Endothelial cell of umbilical vein (primary cell): ENCODE measurements at regions not wholly inside any gene's neighbourhood (a gene's known extent, or its start where the extent isn't known, plus 50 kb on each side); places are given as distances from the start of the nearest gene placed in this dataset.

Experiments used
- BruUV-seq: library from RNA; stranded (reverse); fragments of 400-500 nt; replicated peaks from 2 replicates; lab custom pipeline; 2021; lab: Mats Ljungman, UMichigan
- CTCF ChIA-PET: fragments of 300-600, 350-600 bp; sonication (Branson Sonifier 250); formaldehyde crosslinking; loops from one replicate; lab custom pipeline; 2021; ENCODE audit warnings: antibody characterized with exemption, inconsistent platforms; lab: Charles Lee
- POLR2A ChIA-PET: fragments of 300-600, 350-600 bp; sonication (Branson Sonifier 250); formaldehyde crosslinking; loops from one replicate; lab custom pipeline; 2021; ENCODE audit warnings: antibody characterized with exemption, inconsistent platforms; lab: Charles Lee
- DNase-seq: peaks from one replicate; pipeline ENCODE4 v3.0.0-alpha.2; 2011; ENCODE audit warnings: low read depth, low spot score
- FAIRE-seq: peaks from 2 replicates; lab custom pipeline; 2011; peaks lifted over from hg19 to GRCh38; lab: Jason Lieb, UNC
- H2AFZ ChIP-seq: 2 replicates; pipeline ENCODE4 v1.6.0; 2012; ENCODE audit warnings: low read depth, low read length, control low read depth, inconsistent platforms
- H3K27ac ChIP-seq: 2 replicates; pipeline ENCODE4 v1.5.1; 2011; ENCODE audit warnings: low read depth, mild to moderate bottlenecking, control low read depth, low read length, moderate library complexity; ENCODE audit not compliant: insufficient read depth
- H3K27me3 ChIP-seq, 2 experiments: 2 replicates each; pipeline versions ENCODE4 v1.6.0 to v1.6.1; 2011; ENCODE audit warnings: low read length in 2 of 2, mixed read lengths in 1 of 2; ENCODE audit not compliant: control insufficient read depth in 2 of 2, insufficient read depth in 2 of 2
- H3K36me3 ChIP-seq, 2 experiments: 2 replicates in 1 of 2; 3 replicates in 1 of 2; pipeline ENCODE4 v1.5.1; 2011; ENCODE audit warnings: low read length in 2 of 2, mild to moderate bottlenecking in 1 of 2, moderate library complexity in 1 of 2; ENCODE audit not compliant: control insufficient read depth in 2 of 2, insufficient read depth in 2 of 2; ENCODE audit errors: extremely low read depth in 1 of 2
- H3K4me1 ChIP-seq: 3 replicates; pipeline ENCODE4 v1.5.1; 2011; ENCODE audit warnings: mild to moderate bottlenecking, low read length; ENCODE audit not compliant: control insufficient read depth, insufficient read depth; ENCODE audit errors: extremely low read depth
- H3K4me2 ChIP-seq: 2 replicates; pipeline ENCODE4 v1.6.1; 2011; ENCODE audit warnings: low read length, control low read depth, mixed read lengths; ENCODE audit not compliant: insufficient read depth
- H3K4me3 ChIP-seq, 3 experiments: fragments of 200-600 bp in 1 of 3; sonication (generic), shearing (Covaris generic) in 1 of 3; replicated peaks in 1 of 3; 2 replicates each; pipeline ENCODE4 v1.5.1; 2011 to 2016; ENCODE audit warnings: control low read depth in 3 of 3, low read length in 3 of 3, mild to moderate bottlenecking in 2 of 3, inconsistent platforms in 1 of 3, low read depth in 1 of 3, moderate library complexity in 1 of 3; ENCODE audit not compliant: insufficient read depth in 1 of 3
- H3K79me2 ChIP-seq: 2 replicates; pipeline ENCODE4 v1.6.0; 2012; ENCODE audit warnings: low read length, inconsistent platforms; ENCODE audit not compliant: control insufficient read depth, insufficient read depth
- H3K9ac ChIP-seq: replicated peaks from 2 replicates; pipeline ENCODE3; 2011; ENCODE audit warnings: low read length, control low read depth; ENCODE audit not compliant: insufficient read depth; ENCODE audit errors: extremely low read depth
- H3K9me1 ChIP-seq: replicated peaks from 3 replicates; pipeline ENCODE4 v1.6.0; 2011; ENCODE audit warnings: mild to moderate bottlenecking, low read length; ENCODE audit not compliant: control insufficient read depth, insufficient read depth; ENCODE audit errors: extremely low read depth
- H3K9me3 ChIP-seq: replicated peaks from 2 replicates; pipeline ENCODE4 v1.5.1; 2012; ENCODE audit warnings: low read length, inconsistent platforms; ENCODE audit not compliant: control insufficient read depth, insufficient read depth
- H4K20me1 ChIP-seq: replicated peaks from 2 replicates; pipeline ENCODE3; 2011; ENCODE audit warnings: mild to moderate bottlenecking, low read length; ENCODE audit not compliant: control insufficient read depth, insufficient read depth; ENCODE audit errors: extremely low read depth
- EZH2 ChIP-seq: IDR thresholded peaks from 2 replicates; pipeline ENCODE4 v1.6.1; 2012; ENCODE audit warnings: borderline replicate concordance, low read depth, mild to moderate bottlenecking, moderate library complexity, low read length, inconsistent platforms; ENCODE audit not compliant: severe bottlenecking
- FOS ChIP-seq: IDR thresholded peaks from 2 replicates; pipeline ENCODE4 v1.6.1; 2011; ENCODE audit warnings: mild to moderate bottlenecking, low read length, moderate library complexity, borderline replicate concordance; ENCODE audit not compliant: insufficient read depth
- GATA2 ChIP-seq: IDR thresholded peaks from 2 replicates; pipeline ENCODE4 v1.7.0; 2011; ENCODE audit warnings: low read depth, mild to moderate bottlenecking, moderate library complexity, mixed read lengths, low read length; ENCODE audit not compliant: insufficient read length, insufficient read depth
- JUN ChIP-seq: IDR thresholded peaks from 2 replicates; pipeline ENCODE4 v1.6.1; 2011; ENCODE audit warnings: borderline replicate concordance, low read depth; ENCODE audit not compliant: insufficient read length, insufficient read depth
- MYC ChIP-seq: IDR thresholded peaks from one replicate; pipeline ENCODE4 v1.6.1; 2011; ENCODE audit warnings: mild to moderate bottlenecking, low read depth, low read length
- POLR2A ChIP-seq: IDR thresholded peaks from 2 replicates; pipeline ENCODE4 v1.6.1; 2012; ENCODE audit warnings: low read depth, mild to moderate bottlenecking, control low read depth, low read length
- POLR2AphosphoS5 ChIP-seq: IDR thresholded peaks from 2 replicates; pipeline ENCODE4 v1.6.1; 2012; ENCODE audit warnings: low read depth, mild to moderate bottlenecking, control low read depth, low read length, moderate library complexity; ENCODE audit not compliant: insufficient read depth
- dilution Hi-C: fragments of 300-500 bp; cut with MboI; formaldehyde crosslinking; loops from one replicate; pipeline ENCODE4 v1.15.0; 2019; ENCODE audit warnings: low sequenced_read_pairs; ENCODE audit not compliant: extremely low pct_ligation_motif_present
- intact Hi-C: fragments of 100-400 bp; cut with micrococcal nuclease; formaldehyde crosslinking; loops from one replicate; pipeline ENCODE4 v1.10.0; 2022
- TF ChIP-seq, protein P1 (sequence below), 2 donors: IDR thresholded peaks; 1 replicate in 1 of 2; 2 replicates in 1 of 2; pipeline ENCODE4 v1.5.1; 2011; ENCODE audit warnings: low read length in 2 of 2, mild to moderate bottlenecking in 2 of 2, moderate library complexity in 2 of 2, control low read depth in 1 of 2, inconsistent platforms in 1 of 2, low read depth in 1 of 2; ENCODE audit not compliant: insufficient read depth in 1 of 2; ENCODE audit errors: extremely low read depth in 1 of 2
- TF ChIP-seq, protein P2 (sequence below): IDR thresholded peaks from 2 replicates; pipeline ENCODE4 v1.6.1; 2011; ENCODE audit not compliant: insufficient read depth, insufficient read length

DNA sequence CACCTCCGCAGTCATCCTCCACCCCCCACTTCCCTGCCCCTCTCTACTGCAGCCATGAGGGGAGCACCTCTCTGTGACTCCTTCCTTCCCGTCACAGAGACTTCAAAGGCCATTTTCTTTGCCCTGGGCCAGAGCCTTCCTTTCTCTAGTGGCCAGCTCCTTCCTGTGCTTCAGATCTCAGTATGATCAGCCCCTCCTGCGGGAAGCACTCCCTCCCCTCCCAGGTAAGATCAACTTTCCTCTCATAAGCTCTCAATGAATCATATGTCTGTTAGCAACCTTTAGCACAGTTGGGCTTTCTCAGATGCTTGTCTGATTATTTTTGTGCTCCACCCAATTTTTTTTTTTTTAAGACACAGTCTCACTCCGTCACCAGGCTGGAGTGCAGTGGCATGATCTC, 241.0 kb upstream of the PRSS1 start:
- no peak overlapping the region for H2AFZ ChIP-seq
- dilution Hi-C loops (no loop called here), intact Hi-C loops (no loop called here)
- H3K79me2 ChIP-seq: no peaks in the 10 kb centered on the region
- no peak for DNase-seq
- TF ChIP-seq, protein P1, sequence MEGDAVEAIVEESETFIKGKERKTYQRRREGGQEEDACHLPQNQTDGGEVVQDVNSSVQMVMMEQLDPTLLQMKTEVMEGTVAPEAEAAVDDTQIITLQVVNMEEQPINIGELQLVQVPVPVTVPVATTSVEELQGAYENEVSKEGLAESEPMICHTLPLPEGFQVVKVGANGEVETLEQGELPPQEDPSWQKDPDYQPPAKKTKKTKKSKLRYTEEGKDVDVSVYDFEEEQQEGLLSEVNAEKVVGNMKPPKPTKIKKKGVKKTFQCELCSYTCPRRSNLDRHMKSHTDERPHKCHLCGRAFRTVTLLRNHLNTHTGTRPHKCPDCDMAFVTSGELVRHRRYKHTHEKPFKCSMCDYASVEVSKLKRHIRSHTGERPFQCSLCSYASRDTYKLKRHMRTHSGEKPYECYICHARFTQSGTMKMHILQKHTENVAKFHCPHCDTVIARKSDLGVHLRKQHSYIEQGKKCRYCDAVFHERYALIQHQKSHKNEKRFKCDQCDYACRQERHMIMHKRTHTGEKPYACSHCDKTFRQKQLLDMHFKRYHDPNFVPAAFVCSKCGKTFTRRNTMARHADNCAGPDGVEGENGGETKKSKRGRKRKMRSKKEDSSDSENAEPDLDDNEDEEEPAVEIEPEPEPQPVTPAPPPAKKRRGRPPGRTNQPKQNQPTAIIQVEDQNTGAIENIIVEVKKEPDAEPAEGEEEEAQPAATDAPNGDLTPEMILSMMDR (IDR thresholded peaks at IDR 0.05; ENCODE audit: extremely low read depth in 1 of 2, insufficient read depth in 1 of 2, low read depth in 1 of 2, low read length in 2 of 2): no peak
- TF ChIP-seq JUN (no peak), GATA2 (no peak), MYC (no peak), EZH2 (no peak), POLR2A (no peak), FOS (no peak), POLR2AphosphoS5 (no peak)
- TF ChIP-seq, protein P2, sequence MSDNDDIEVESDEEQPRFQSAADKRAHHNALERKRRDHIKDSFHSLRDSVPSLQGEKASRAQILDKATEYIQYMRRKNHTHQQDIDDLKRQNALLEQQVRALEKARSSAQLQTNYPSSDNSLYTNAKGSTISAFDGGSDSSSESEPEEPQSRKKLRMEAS: no peak
- peaks cover 4 to 7% of the 10 kb centered on the region in 2 experiments for H3K27me3 ChIP-seq
- H3K36me3 ChIP-seq: no peaks in the 10 kb centered on the region
- no peaks in the 10 kb centered on the region for H3K9me3 ChIP-seq
- no peak for FAIRE-seq
- no peaks in the 10 kb centered on the region for H3K9me1 ChIP-seq
- H3K27ac ChIP-seq: no peak overlapping the region
- POLR2A ChIA-PET: no interaction called here
- H3K4me1 ChIP-seq: no peaks in the 10 kb centered on the region
- H3K4me3 ChIP-seq: no peak overlapping the region
- CTCF ChIA-PET: interaction anchor here (0.6 to 1.5 kb wide), 4 partner anchors 10 to 464 kb away, joined by 3 to 4 read pairs (median 3); no protein-coding TSS in a partner anchor
- H4K20me1 ChIP-seq: no peaks in the 10 kb centered on the region
- BruUV-seq: no TSS peak
- H3K9ac ChIP-seq: no peak overlapping the region
- no peak overlapping the region for H3K4me2 ChIP-seq
